WTC11 (cell line): ENCODE measurements at regions not wholly inside any gene's neighbourhood (a gene's known extent, or its start where the extent isn't known, plus 50 kb on each side); places are given as distances from the start of the nearest gene placed in this dataset.

Source experiments
- ATAC-seq: fragments of 200-7000 bp; cut with Tn5 transposase; 2 replicates; pipeline ENCODE4 v1.10.0; 2021; ENCODE audit warnings: mild to moderate bottlenecking, moderate library complexity
- CTCF ChIA-PET: fragments of 300-600 bp; sonication (Branson Sonifier 250); formaldehyde crosslinking; loops from one replicate; lab custom pipeline; 2021; ENCODE audit warnings: antibody characterized with exemption; lab: Charles Lee
- POLR2A ChIA-PET: fragments of 350-600 bp; sonication (Branson Sonifier 250); formaldehyde crosslinking; loops from one replicate; lab custom pipeline; 2021; ENCODE audit warnings: antibody characterized with exemption; lab: Charles Lee
- DNase-seq: peaks from one replicate; pipeline ENCODE4 v3.0.0; 2021; ENCODE audit warnings: low spot score
- H3K27ac Mint-ChIP-seq: 2 replicates; pipeline ENCODE4 v1.8.0; 2021; ENCODE audit warnings: mixed read lengths
- H3K27me3 Mint-ChIP-seq: 2 replicates; pipeline ENCODE4 v1.8.0; 2021; ENCODE audit warnings: low read depth, mild to moderate bottlenecking, moderate library complexity, mixed read lengths
- H3K36me3 Mint-ChIP-seq: 2 replicates; pipeline ENCODE4 v1.8.0; 2021; ENCODE audit warnings: mixed read lengths
- H3K4me1 Mint-ChIP-seq: 2 replicates; pipeline ENCODE4 v1.8.0; 2022; ENCODE audit warnings: mixed read lengths
- H3K4me3 Mint-ChIP-seq: 2 replicates; pipeline ENCODE4 v1.8.0; 2021; ENCODE audit warnings: mild to moderate bottlenecking, moderate library complexity, mixed read lengths
- H3K9me3 Mint-ChIP-seq: 2 replicates; pipeline ENCODE4 v1.8.0; 2021; ENCODE audit warnings: mixed read lengths
- ATF6 ChIP-seq: sonication (generic); formaldehyde crosslinking; IDR thresholded peaks from 2 replicates; pipeline ENCODE4 v1.8.1; 2023; ENCODE audit warnings: mild to moderate bottlenecking, missing genetic modification reagents
- ESRRA ChIP-seq: sonication (generic); formaldehyde crosslinking; IDR thresholded peaks from 2 replicates; pipeline ENCODE4 v1.8.1; 2022; ENCODE audit warnings: mild to moderate bottlenecking, missing genetic modification reagents, borderline replicate concordance
- FOXJ3 ChIP-seq: sonication (generic); formaldehyde crosslinking; IDR thresholded peaks from 2 replicates; pipeline ENCODE4 v1.9.0; 2021; ENCODE audit warnings: missing genetic modification reagents, mild to moderate bottlenecking, borderline replicate concordance
- FOXP1 ChIP-seq: sonication (generic); formaldehyde crosslinking; IDR thresholded peaks from 2 replicates; pipeline ENCODE4 v1.8.0; 2022; ENCODE audit warnings: missing genetic modification reagents, mild to moderate bottlenecking, moderate library complexity, borderline replicate concordance
- GABPB1 ChIP-seq: sonication (generic); formaldehyde crosslinking; IDR thresholded peaks from 2 replicates; pipeline ENCODE4 v1.8.1; 2023; ENCODE audit warnings: mild to moderate bottlenecking, missing genetic modification reagents
- GRHL2 ChIP-seq: fragments of 250-450 bp; sonication (Bioruptor Pico); IDR thresholded peaks from 2 replicates; pipeline ENCODE4 v1.8.0; 2022; ENCODE audit warnings: mild to moderate bottlenecking, moderate library complexity; ENCODE audit not compliant: insufficient replicate concordance, severe bottlenecking
- HMGXB4 ChIP-seq: sonication (generic); formaldehyde crosslinking; IDR thresholded peaks from 2 replicates; pipeline ENCODE4 v1.8.1; 2023; ENCODE audit warnings: mild to moderate bottlenecking, moderate library complexity, missing genetic modification reagents
- IRF2 ChIP-seq: sonication (generic); formaldehyde crosslinking; IDR thresholded peaks from 2 replicates; pipeline ENCODE4 v1.8.0; 2022; ENCODE audit warnings: low read depth, missing genetic modification reagents, borderline replicate concordance
- JUN ChIP-seq: sonication (generic); formaldehyde crosslinking; IDR thresholded peaks from 2 replicates; pipeline ENCODE4 v1.8.0; 2023; ENCODE audit warnings: mild to moderate bottlenecking, missing genetic modification reagents
- NR1H2 ChIP-seq: sonication (generic); formaldehyde crosslinking; IDR thresholded peaks from 2 replicates; pipeline ENCODE4 v1.9.0; 2021; ENCODE audit warnings: mild to moderate bottlenecking, moderate library complexity, missing genetic modification reagents
- PRRX2 ChIP-seq: fragments of 250-450 bp; sonication (Bioruptor Pico); IDR thresholded peaks from 2 replicates; pipeline ENCODE4 v1.8.0; 2021; ENCODE audit warnings: mild to moderate bottlenecking
- SOX15 ChIP-seq: fragments of 250-450 bp; sonication (Bioruptor Pico); IDR thresholded peaks from 2 replicates; pipeline ENCODE4 v1.9.0; 2021; ENCODE audit warnings: mild to moderate bottlenecking
- ZBTB21 ChIP-seq: sonication (generic); formaldehyde crosslinking; IDR thresholded peaks from 2 replicates; pipeline ENCODE4 v1.8.1; 2023; ENCODE audit warnings: mild to moderate bottlenecking, missing genetic modification reagents, borderline replicate concordance
- ZNF121 ChIP-seq: sonication (generic); formaldehyde crosslinking; IDR thresholded peaks from 2 replicates; pipeline ENCODE4 v1.8.0; 2023; ENCODE audit warnings: missing genetic modification reagents
- ZNF138 ChIP-seq: sonication (generic); formaldehyde crosslinking; conservative IDR thresholded peaks from 2 replicates; pipeline ENCODE4 v1.8.1; 2022; ENCODE audit warnings: mild to moderate bottlenecking, moderate library complexity, missing genetic modification reagents
- ZNF219 ChIP-seq: sonication (generic); formaldehyde crosslinking; IDR thresholded peaks from 2 replicates; pipeline ENCODE4 v1.8.0; 2023; ENCODE audit warnings: missing genetic modification reagents, mild to moderate bottlenecking, borderline replicate concordance
- ZSCAN18 ChIP-seq: fragments of 250-450 bp; sonication (Bioruptor Pico); IDR thresholded peaks from 2 replicates; pipeline ENCODE4 v2.1.2; 2022; ENCODE audit warnings: mild to moderate bottlenecking, moderate library complexity
- TF ChIP-seq, protein P1 (sequence below): sonication (generic); formaldehyde crosslinking; IDR thresholded peaks from 2 replicates; pipeline ENCODE4 v1.8.0; 2023; ENCODE audit warnings: missing genetic modification reagents
- TF ChIP-seq, protein P2 (sequence below): sonication (generic); formaldehyde crosslinking; IDR thresholded peaks from 2 replicates; pipeline ENCODE4 v1.8.0; 2022; ENCODE audit warnings: missing genetic modification reagents
- TF ChIP-seq, protein P3 (sequence below): fragments of 250-450 bp; sonication (Bioruptor Pico); IDR thresholded peaks from 2 replicates; pipeline ENCODE4 v1.8.0; 2021; ENCODE audit warnings: mild to moderate bottlenecking
- TF ChIP-seq, protein P4 (sequence below): sonication (generic); formaldehyde crosslinking; conservative IDR thresholded peaks from 2 replicates; pipeline ENCODE4 v1.8.1; 2023; ENCODE audit warnings: mild to moderate bottlenecking, low read depth, missing genetic modification reagents, moderate library complexity

- TF ChIP-seq GRHL2 (CRISPR knock-in tag), result no peak
- TF ChIP-seq ZSCAN18 (CRISPR knock-in tag), result no peak
- TF ChIP-seq HMGXB4 (CRISPR knock-in tag), result no peak
- no peak for TF ChIP-seq ESRRA
- no peak for TF ChIP-seq FOXP1 (CRISPR knock-in tag)
- TF ChIP-seq, protein P1, sequence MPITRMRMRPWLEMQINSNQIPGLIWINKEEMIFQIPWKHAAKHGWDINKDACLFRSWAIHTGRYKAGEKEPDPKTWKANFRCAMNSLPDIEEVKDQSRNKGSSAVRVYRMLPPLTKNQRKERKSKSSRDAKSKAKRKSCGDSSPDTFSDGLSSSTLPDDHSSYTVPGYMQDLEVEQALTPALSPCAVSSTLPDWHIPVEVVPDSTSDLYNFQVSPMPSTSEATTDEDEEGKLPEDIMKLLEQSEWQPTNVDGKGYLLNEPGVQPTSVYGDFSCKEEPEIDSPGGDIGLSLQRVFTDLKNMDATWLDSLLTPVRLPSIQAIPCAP, result no peak
- TF ChIP-seq ZBTB21 (CRISPR knock-in tag), result no peak
- TF ChIP-seq PRRX2 (CRISPR knock-in tag), result no peak
- no peak for TF ChIP-seq SOX15 (CRISPR knock-in tag)
- no peak for TF ChIP-seq ZNF138
- TF ChIP-seq FOXJ3, result no peak
- TF ChIP-seq, protein P2, sequence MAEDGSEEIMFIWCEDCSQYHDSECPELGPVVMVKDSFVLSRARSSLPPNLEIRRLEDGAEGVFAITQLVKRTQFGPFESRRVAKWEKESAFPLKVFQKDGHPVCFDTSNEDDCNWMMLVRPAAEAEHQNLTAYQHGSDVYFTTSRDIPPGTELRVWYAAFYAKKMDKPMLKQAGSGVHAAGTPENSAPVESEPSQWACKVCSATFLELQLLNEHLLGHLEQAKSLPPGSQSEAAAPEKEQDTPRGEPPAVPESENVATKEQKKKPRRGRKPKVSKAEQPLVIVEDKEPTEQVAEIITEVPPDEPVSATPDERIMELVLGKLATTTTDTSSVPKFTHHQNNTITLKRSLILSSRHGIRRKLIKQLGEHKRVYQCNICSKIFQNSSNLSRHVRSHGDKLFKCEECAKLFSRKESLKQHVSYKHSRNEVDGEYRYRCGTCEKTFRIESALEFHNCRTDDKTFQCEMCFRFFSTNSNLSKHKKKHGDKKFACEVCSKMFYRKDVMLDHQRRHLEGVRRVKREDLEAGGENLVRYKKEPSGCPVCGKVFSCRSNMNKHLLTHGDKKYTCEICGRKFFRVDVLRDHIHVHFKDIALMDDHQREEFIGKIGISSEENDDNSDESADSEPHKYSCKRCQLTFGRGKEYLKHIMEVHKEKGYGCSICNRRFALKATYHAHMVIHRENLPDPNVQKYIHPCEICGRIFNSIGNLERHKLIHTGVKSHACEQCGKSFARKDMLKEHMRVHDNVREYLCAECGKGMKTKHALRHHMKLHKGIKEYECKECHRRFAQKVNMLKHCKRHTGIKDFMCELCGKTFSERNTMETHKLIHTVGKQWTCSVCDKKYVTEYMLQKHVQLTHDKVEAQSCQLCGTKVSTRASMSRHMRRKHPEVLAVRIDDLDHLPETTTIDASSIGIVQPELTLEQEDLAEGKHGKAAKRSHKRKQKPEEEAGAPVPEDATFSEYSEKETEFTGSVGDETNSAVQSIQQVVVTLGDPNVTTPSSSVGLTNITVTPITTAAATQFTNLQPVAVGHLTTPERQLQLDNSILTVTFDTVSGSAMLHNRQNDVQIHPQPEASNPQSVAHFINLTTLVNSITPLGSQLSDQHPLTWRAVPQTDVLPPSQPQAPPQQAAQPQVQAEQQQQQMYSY, result no peak
- no peak for TF ChIP-seq GABPB1 (CRISPR knock-in tag)
- no peak for TF ChIP-seq IRF2 (CRISPR knock-in tag)
- no peak for TF ChIP-seq ATF6 (CRISPR knock-in tag)
- ChIA-PET CTCF (no interaction called here), POLR2A (no interaction called here)
- H3K4me1 Mint-ChIP-seq, result peaks cover 14% of the 10 kb centered on the region
- no peak overlapping the region for H3K4me3 Mint-ChIP-seq
- no peak overlapping the region for H3K27ac Mint-ChIP-seq
- ATAC-seq (no peak), DNase-seq (no peak)
- no peaks in the 10 kb centered on the region for H3K36me3 Mint-ChIP-seq
- no peaks in the 10 kb centered on the region for H3K27me3 Mint-ChIP-seq
- H3K9me3 Mint-ChIP-seq, result peaks cover 3% of the 10 kb centered on the region; the same call in 1 of the 2 replicates
Observed at GRCh38 chr4:68736813-68737212, 66.4 kb upstream of the UGT2B15 start.

DNA sequence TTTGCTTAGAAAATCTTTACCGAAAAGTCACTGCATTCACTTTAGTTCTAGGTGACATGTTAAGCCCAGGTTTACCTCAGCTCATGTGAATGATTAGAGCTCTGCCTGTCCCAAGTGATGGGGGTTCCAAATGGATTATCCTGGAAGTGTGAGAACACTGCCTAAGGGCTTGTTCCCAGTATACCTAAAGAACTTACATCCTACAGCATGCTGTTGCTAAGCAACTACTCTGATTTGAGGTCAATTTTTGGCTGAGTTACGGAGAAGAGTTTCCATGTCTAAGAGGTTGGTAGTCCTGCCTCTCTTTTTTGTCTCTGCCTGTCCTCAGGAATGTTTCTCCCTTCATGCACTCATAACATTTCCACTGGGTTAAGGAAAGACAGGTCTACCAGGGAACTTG, 67.6 kb upstream of the UGT2B15 start:
- DNase-seq (no peak), ATAC-seq (no peak)
- CTCF ChIA-PET, result no interaction called here
- no peak overlapping the region for H3K27ac Mint-ChIP-seq
- no peaks in the 10 kb centered on the region for H3K27me3 Mint-ChIP-seq
- no peaks in the 10 kb centered on the region; the same call in 1 of the 2 replicates for H3K36me3 Mint-ChIP-seq
- POLR2A ChIA-PET, result no interaction called here
- H3K9me3 Mint-ChIP-seq, result peaks cover 11% of the 10 kb centered on the region
- H3K4me3 Mint-ChIP-seq, result no peak overlapping the region
- TF ChIP-seq NR1H2 (CRISPR knock-in tag) (no peak), ZNF121 (no peak), ZNF219 (CRISPR knock-in tag) (no peak), JUN (no peak), ZNF138 (no peak)
- TF ChIP-seq, protein P3, sequence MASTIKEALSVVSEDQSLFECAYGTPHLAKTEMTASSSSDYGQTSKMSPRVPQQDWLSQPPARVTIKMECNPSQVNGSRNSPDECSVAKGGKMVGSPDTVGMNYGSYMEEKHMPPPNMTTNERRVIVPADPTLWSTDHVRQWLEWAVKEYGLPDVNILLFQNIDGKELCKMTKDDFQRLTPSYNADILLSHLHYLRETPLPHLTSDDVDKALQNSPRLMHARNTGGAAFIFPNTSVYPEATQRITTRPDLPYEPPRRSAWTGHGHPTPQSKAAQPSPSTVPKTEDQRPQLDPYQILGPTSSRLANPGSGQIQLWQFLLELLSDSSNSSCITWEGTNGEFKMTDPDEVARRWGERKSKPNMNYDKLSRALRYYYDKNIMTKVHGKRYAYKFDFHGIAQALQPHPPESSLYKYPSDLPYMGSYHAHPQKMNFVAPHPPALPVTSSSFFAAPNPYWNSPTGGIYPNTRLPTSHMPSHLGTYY (CRISPR knock-in tag), result no peak
- TF ChIP-seq, protein P4, sequence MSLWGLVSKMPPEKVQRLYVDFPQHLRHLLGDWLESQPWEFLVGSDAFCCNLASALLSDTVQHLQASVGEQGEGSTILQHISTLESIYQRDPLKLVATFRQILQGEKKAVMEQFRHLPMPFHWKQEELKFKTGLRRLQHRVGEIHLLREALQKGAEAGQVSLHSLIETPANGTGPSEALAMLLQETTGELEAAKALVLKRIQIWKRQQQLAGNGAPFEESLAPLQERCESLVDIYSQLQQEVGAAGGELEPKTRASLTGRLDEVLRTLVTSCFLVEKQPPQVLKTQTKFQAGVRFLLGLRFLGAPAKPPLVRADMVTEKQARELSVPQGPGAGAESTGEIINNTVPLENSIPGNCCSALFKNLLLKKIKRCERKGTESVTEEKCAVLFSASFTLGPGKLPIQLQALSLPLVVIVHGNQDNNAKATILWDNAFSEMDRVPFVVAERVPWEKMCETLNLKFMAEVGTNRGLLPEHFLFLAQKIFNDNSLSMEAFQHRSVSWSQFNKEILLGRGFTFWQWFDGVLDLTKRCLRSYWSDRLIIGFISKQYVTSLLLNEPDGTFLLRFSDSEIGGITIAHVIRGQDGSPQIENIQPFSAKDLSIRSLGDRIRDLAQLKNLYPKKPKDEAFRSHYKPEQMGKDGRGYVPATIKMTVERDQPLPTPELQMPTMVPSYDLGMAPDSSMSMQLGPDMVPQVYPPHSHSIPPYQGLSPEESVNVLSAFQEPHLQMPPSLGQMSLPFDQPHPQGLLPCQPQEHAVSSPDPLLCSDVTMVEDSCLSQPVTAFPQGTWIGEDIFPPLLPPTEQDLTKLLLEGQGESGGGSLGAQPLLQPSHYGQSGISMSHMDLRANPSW (CRISPR knock-in tag), result no peak
- TF ChIP-seq, all 79 proteins: peak for 0
- H3K4me1 Mint-ChIP-seq, result peaks cover 14% of the 10 kb centered on the region
